Peyer's patch (tissue), 4 donors: ENCODE measurements at regions not wholly inside any gene's neighbourhood (a gene's known extent, or its start where the extent isn't known, plus 50 kb on each side); places are given as distances from the start of the nearest gene placed in this dataset.

Experiments used
- CTCF ChIP-seq, 6 experiments: fragments of 450-650 bp in 4 of 6; fragments of 200-600 bp in 2 of 6; sonication (generic) in 1 of 6; IDR thresholded peaks; one replicate each; pipeline ENCODE4 v1.5.1; 2017 to 2019; ENCODE audit warnings: antibody characterized with exemption in 6 of 6, mild to moderate bottlenecking in 3 of 6, moderate library complexity in 1 of 6
- POLR2A ChIP-seq, 2 donors: fragments of 450-650 bp; IDR thresholded peaks; one replicate each; pipeline ENCODE4 v1.5.1; 2017; ENCODE audit warnings: antibody characterized with exemption in 2 of 2, mild to moderate bottlenecking in 2 of 2, moderate library complexity in 2 of 2

- TF ChIP-seq CTCF (IDR thresholded peaks at IDR 0.05) (no peak), POLR2A (IDR thresholded peaks at IDR 0.05) (no peak)
Observed at GRCh38 chr4:154152546-154152945, 339.1 kb downstream of the DCHS2 start.
